ENCODE measurements at regions not wholly inside any gene's neighbourhood (a gene's known extent, or its start where the extent isn't known, plus 50 kb on each side); places are given as distances from the start of the nearest gene placed in this dataset.

GRCh38 chr6:71510856-71511255, 222.2 kb downstream of the OGFRL1 start:
- TF ChIP-seq POLR2AphosphoS5 (IDR thresholded peaks at IDR 0.05; ENCODE audit: low read depth, low read length) (no peak), REST (IDR thresholded peaks at IDR 0.05; ENCODE audit: insufficient read depth in 1 of 2, low read depth in 2 of 2, low read length in 2 of 2) (no peak), FOXP2 (optimal IDR thresholded peaks at IDR 0.05; ENCODE audit: borderline replicate concordance, extremely low read depth, extremely low read length, insufficient read depth) (no peak), SIN3A (IDR thresholded peaks at IDR 0.05; ENCODE audit: borderline replicate concordance, insufficient read depth, low read length) (no peak), TAF1 (IDR thresholded peaks at IDR 0.05; ENCODE audit: borderline replicate concordance, insufficient read depth, low read length) (no peak)

- TF ChIP-seq REST (IDR thresholded peaks at IDR 0.05; ENCODE audit: insufficient read depth in 1 of 2, low read depth in 2 of 2, low read length in 2 of 2) (no peak), TAF1 (IDR thresholded peaks at IDR 0.05; ENCODE audit: borderline replicate concordance, insufficient read depth, low read length) (no peak), FOXP2 (optimal IDR thresholded peaks at IDR 0.05; ENCODE audit: borderline replicate concordance, extremely low read depth, extremely low read length, insufficient read depth) (no peak), SIN3A (IDR thresholded peaks at IDR 0.05; ENCODE audit: borderline replicate concordance, insufficient read depth, low read length) (no peak), POLR2AphosphoS5 (IDR thresholded peaks at IDR 0.05; ENCODE audit: low read depth, low read length) (no peak)
These were observed 223.6 kb downstream of the OGFRL1 start for GRCh38 chr6:71512256-71512655.

GRCh38 chr6:71513036-71513435, 224.4 kb downstream of the OGFRL1 start:
- TF ChIP-seq SIN3A (IDR thresholded peaks at IDR 0.05; ENCODE audit: borderline replicate concordance, insufficient read depth, low read length) = no peak
- no peak for TF ChIP-seq FOXP2 (optimal IDR thresholded peaks at IDR 0.05; ENCODE audit: borderline replicate concordance, extremely low read depth, extremely low read length, insufficient read depth)
- TF ChIP-seq REST (IDR thresholded peaks at IDR 0.05; ENCODE audit: insufficient read depth in 1 of 2, low read depth in 2 of 2, low read length in 2 of 2) = no peak
- TF ChIP-seq POLR2AphosphoS5 (IDR thresholded peaks at IDR 0.05; ENCODE audit: low read depth, low read length) = no peak
- TF ChIP-seq TAF1 (IDR thresholded peaks at IDR 0.05; ENCODE audit: borderline replicate concordance, insufficient read depth, low read length) = no peak

- TF ChIP-seq TAF1 (IDR thresholded peaks at IDR 0.05; ENCODE audit: borderline replicate concordance, insufficient read depth, low read length) (no peak), SIN3A (IDR thresholded peaks at IDR 0.05; ENCODE audit: borderline replicate concordance, insufficient read depth, low read length) (no peak), FOXP2 (optimal IDR thresholded peaks at IDR 0.05; ENCODE audit: borderline replicate concordance, extremely low read depth, extremely low read length, insufficient read depth) (no peak), POLR2AphosphoS5 (IDR thresholded peaks at IDR 0.05; ENCODE audit: low read depth, low read length) (no peak), REST (IDR thresholded peaks at IDR 0.05; ENCODE audit: insufficient read depth in 1 of 2, low read depth in 2 of 2, low read length in 2 of 2) (no peak)
These were observed 234.9 kb downstream of the OGFRL1 start for GRCh38 chr6:71523548-71523947.

- TF ChIP-seq SIN3A (IDR thresholded peaks at IDR 0.05; ENCODE audit: borderline replicate concordance, insufficient read depth, low read length) = no peak
- TF ChIP-seq FOXP2 (optimal IDR thresholded peaks at IDR 0.05; ENCODE audit: borderline replicate concordance, extremely low read depth, extremely low read length, insufficient read depth) = no peak
- TF ChIP-seq REST (IDR thresholded peaks at IDR 0.05; ENCODE audit: insufficient read depth in 1 of 2, low read depth in 2 of 2, low read length in 2 of 2) = no peak
- no peak for TF ChIP-seq POLR2AphosphoS5 (IDR thresholded peaks at IDR 0.05; ENCODE audit: low read depth, low read length)
- no peak for TF ChIP-seq TAF1 (IDR thresholded peaks at IDR 0.05; ENCODE audit: borderline replicate concordance, insufficient read depth, low read length)
These were observed 235.6 kb downstream of the OGFRL1 start for GRCh38 chr6:71524201-71524600.

Data from PFSK-1 (cell line).